RPMI8226 (cell line): ENCODE measurements at regions not wholly inside any gene's neighbourhood (a gene's known extent, or its start where the extent isn't known, plus 50 kb on each side); places are given as distances from the start of the nearest gene placed in this dataset.
"Not testable (repeated sequence)": the region's sequence is repeated elsewhere in the genome, so short reads cannot be mapped to it uniquely, and the experiment has no call there.

ENCODE experiments used
- DNase-seq: peaks from one replicate; pipeline ENCODE4 v3.0.0-alpha.2; 2015

- not testable (repeated sequence) for DNase-seq
Observed at GRCh38 chr5:121106721-121107690, 642.9 kb downstream of the PRR16 start.

DNA sequence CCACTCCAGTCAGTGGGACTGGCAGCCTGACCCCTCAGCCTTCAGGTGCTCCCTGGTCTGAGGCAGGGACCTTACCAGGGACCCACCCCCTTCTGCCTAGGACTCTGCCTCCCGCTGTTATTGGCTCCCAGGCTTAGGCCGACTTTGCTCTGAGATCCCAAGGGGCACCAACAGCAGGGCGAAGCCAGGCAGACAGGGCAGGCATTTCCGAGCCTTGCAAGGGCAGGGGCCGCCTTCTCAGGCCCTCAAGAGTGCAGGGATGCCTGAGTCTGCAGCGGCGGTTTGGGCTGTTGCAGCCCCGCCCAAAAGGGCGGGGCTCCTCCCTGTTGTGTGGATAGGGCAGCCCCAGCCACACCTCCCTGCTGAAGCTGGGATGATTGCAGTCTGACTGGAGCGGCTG is 644.6 kb downstream of the PRR16 start:
- peak; percentile 44 for DNase-seq

- DNase-seq = no peak
Observed at GRCh38 chr5:121109817-121110216, 645.7 kb downstream of the PRR16 start.

- DNase-seq = no peak
Observed at GRCh38 chr5:121121786-121122185, 657.7 kb downstream of the PRR16 start.

GRCh38 chr5:121138495-121138907 is 674.4 kb downstream of the PRR16 start:
- no peak for DNase-seq

- DNase-seq = no peak
Observed at GRCh38 chr5:121138952-121139351, 674.9 kb downstream of the PRR16 start.

GRCh38 chr5:121144764-121145163 is 680.7 kb downstream of the PRR16 start:
- no peak for DNase-seq

GRCh38 chr5:121151534-121151933 is 687.4 kb downstream of the PRR16 start:
- DNase-seq = no peak

DNA sequence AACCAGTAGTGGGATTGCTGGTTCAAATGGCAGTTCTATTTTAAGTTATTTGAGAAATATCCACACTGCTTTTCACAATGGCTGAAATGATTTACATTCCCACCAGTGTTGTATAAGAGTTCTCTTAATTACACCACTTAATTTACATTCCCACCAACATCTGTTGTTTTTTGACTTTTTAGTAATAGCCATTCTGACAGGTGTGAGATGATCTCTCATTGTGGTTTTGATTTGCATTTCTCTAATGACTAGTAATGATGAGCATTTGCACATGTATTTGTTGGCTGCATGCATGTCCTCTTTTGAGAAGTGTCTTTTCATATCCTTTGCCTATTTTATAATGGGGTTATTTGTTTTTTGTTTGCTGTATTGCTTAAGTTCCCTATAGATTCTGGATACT is 688.3 kb downstream of the PRR16 start:
- DNase-seq = no peak

GRCh38 chr5:121156565-121156964 is 692.5 kb downstream of the PRR16 start:
- no peak for DNase-seq

DNA sequence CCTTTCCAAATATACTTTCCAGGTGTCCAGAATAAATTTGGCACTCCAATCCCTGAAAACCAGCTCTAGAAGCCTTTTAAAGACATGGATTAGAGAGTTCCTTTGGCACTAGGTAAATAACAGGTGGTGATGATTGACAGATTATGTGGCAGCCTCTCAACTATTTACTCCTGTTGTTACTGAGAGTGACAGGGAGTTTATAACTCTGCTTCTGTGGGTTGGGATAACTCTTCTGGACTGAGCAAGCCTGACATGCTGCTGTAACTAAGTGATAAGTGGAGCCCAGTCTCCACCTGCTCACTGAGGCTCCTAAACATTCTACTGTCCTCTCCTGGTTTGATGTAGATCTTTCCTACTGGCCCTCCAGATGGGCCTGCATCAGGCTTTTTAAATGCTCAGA is 693.2 kb upstream of the FTMT start:
- no peak for DNase-seq

GRCh38 chr5:121160591-121160990 is 691.1 kb upstream of the FTMT start:
- DNase-seq = no peak

- DNase-seq = no peak
Observed at GRCh38 chr5:121164632-121165031, 687.0 kb upstream of the FTMT start.

DNA sequence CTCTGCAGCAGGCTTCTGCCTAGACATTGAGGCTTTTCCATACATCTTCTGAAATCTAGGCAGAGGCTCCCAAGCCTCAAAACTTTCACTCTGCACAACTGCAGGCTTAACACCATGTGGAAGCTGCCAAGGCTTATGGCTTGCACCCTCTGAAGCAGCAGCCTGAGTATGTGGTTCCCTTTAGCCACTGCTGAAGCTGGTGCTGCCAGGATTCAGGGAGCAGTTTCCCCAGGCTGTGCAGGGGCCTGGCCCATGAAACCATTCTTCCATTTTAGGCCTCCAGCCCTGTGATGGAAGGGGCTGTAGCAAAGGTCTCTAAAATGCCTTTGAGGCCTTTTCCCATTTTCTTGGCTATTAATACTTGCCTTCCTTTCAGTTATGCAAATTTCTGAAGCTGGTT is 680.3 kb upstream of the FTMT start:
- no peak for DNase-seq

- no peak for DNase-seq
Observed at GRCh38 chr5:121171834-121172233, 679.8 kb upstream of the FTMT start.

DNA sequence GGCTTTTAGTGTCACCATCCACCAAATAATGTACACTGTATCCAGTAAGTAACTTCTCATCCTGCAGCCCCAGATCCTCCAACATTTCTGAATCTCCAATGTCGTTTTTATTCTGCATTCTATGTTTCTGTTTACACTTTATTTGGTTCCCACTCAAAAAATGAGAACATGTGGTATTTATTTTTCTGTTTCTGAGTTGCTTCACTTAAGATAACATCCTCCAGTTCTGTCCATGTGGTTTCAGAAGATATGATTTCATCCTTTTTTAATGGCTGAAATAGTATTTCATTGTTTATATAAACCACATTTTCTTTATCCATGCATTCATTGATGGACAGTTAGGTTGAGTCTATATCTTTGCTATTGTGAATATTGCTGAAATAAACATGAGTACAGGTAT is 677.3 kb upstream of the FTMT start:
- DNase-seq = no peak

- DNase-seq = no peak
Observed at GRCh38 chr5:121175986-121176385, 675.7 kb upstream of the FTMT start.

DNA sequence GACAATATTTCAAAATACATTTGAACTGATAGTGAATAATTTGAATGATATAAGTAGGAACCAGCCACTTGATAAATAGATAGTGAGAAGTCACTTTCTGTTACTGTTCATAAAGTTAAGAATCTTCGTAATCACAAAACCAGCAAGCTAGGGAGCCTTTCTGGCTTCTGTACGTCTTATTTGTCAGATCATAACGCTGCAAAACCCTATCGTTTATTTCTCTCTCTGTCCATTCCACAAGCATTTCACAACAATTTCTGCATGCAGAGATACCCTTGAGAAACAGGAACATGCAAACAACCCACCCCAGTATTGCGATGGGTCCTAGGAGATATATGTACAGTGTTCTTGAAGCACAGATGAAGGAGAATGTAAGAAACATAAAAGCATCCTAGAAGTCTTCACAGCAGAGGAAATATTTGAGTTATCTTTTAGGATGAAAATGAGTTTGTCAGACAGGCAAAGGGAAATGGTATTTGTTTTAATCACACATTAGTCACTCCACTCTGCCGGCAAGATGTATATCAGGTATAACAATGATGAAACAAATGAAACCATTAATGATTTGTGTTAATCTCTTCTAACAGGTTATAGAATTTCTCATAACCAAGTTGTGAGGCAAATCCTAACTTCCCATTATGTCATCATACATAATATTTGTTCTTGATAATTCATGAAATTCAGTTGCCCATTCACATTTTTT is 668.7 kb upstream of the FTMT start:
- no peak for DNase-seq

- DNase-seq = no peak
Observed at GRCh38 chr5:121188849-121189248, 662.8 kb upstream of the FTMT start.

- DNase-seq = no peak
Observed at GRCh38 chr5:121189342-121190305, 662.1 kb upstream of the FTMT start.

DNA sequence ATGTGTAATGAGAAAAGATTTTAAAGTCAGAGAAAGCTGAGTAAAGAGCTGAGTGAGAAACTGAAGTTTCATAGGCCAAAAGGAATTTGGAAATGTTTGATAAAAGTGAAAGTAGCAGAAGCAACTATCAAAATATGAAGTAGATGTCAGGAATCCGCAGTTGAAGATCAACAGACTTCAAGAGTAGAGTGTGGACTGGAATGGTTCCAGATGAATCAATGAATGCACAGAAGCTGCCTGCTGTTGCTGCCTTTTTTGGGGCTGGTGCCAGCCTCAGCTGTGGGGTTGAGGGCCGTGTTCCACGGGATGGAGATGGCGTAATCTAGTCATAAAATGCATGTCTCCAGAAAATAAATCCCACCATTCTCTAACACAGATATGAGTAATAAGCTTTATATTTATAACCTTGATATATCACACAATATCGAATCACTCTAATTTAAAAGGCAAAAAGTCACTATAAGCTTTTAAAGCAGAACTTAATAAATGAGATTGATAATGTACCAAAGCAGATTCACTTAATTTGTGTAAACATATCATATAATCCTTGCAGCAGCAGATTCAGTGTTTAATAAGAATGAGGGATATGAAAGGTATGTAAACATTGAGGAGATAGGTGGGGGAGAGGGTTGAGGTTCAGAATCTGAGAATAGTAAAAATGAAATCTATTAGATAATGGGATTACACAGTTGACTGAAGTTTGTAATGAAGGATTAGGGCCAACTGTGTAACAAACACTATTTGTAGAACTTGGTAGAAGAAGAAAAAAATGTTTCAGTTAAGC is 652.3 kb upstream of the FTMT start:
- DNase-seq = no peak

GRCh38 chr5:121218086-121218485 is 633.6 kb upstream of the FTMT start:
- DNase-seq = no peak
